Chondrocyte (in vitro differentiated cells): ENCODE measurements at regions not wholly inside any gene's neighbourhood (a gene's known extent, or its start where the extent isn't known, plus 50 kb on each side); places are given as distances from the start of the nearest gene placed in this dataset.

Source experiments
- DNase-seq: peaks from one replicate; pipeline ENCODE4 v3.0.0; 2021; ENCODE audit warnings: mixed read lengths, low spot score
- H3K27ac Mint-ChIP-seq: one replicate; pipeline ENCODE4 v1.8.0; 2021; ENCODE audit warnings: mild to moderate bottlenecking, moderate library complexity, mixed read lengths; ENCODE audit not compliant: unreplicated experiment
- H3K27me3 Mint-ChIP-seq: 2 replicates; pipeline ENCODE4 v1.8.0; 2021; ENCODE audit warnings: low read depth, mixed read lengths
- H3K36me3 Mint-ChIP-seq: 2 replicates; pipeline ENCODE4 v1.8.0; 2021; ENCODE audit warnings: low read depth, mixed read lengths
- H3K4me1 Mint-ChIP-seq: 2 replicates; pipeline ENCODE4 v1.8.0; 2021; ENCODE audit warnings: low read depth, mild to moderate bottlenecking, mixed read lengths
- H3K4me3 Mint-ChIP-seq: one replicate; pipeline ENCODE4 v1.8.0; 2021; ENCODE audit warnings: mild to moderate bottlenecking, moderate library complexity, mixed read lengths; ENCODE audit not compliant: unreplicated experiment
- H3K9me3 Mint-ChIP-seq: 2 replicates; pipeline ENCODE4 v1.8.0; 2021; ENCODE audit warnings: low read depth, mixed read lengths
- TF ChIP-seq, protein P1 (sequence below): fragments of 200-600 bp; sonication (generic); IDR thresholded peaks from 2 replicates; pipeline ENCODE4 v1.5.0; 2021; ENCODE audit warnings: antibody characterized with exemption, mild to moderate bottlenecking, moderate library complexity

DNA sequence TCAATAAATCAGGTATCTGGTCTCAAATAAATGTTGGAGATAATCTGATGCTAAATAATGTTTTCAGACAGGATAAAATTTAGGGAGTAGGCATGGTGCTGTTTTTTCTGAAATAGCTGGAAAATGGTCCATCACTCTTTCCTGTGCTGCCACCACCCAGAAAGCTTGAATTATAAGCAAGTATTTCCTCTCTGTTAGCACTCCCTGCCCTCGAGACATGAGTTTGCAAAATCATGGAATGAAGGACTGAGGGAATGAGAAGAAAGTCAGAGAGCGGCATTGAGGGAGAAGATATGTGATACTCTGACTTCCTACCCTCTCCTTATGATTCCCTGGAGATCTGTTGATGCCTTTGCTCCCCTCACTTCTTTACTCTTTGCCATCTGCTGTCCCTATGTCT lies 1095.7 kb downstream of the IGSF11 start:
- no peaks in the 10 kb centered on the region for H3K27me3 Mint-ChIP-seq
- peaks cover 5% of the 10 kb centered on the region for H3K4me1 Mint-ChIP-seq
- H3K36me3 Mint-ChIP-seq = no peaks in the 10 kb centered on the region
- TF ChIP-seq, protein P1, sequence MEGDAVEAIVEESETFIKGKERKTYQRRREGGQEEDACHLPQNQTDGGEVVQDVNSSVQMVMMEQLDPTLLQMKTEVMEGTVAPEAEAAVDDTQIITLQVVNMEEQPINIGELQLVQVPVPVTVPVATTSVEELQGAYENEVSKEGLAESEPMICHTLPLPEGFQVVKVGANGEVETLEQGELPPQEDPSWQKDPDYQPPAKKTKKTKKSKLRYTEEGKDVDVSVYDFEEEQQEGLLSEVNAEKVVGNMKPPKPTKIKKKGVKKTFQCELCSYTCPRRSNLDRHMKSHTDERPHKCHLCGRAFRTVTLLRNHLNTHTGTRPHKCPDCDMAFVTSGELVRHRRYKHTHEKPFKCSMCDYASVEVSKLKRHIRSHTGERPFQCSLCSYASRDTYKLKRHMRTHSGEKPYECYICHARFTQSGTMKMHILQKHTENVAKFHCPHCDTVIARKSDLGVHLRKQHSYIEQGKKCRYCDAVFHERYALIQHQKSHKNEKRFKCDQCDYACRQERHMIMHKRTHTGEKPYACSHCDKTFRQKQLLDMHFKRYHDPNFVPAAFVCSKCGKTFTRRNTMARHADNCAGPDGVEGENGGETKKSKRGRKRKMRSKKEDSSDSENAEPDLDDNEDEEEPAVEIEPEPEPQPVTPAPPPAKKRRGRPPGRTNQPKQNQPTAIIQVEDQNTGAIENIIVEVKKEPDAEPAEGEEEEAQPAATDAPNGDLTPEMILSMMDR = no peak
- DNase-seq = no peak
- peaks cover 6% of the 10 kb centered on the region for H3K9me3 Mint-ChIP-seq
- H3K27ac Mint-ChIP-seq = no peak overlapping the region
- no peak overlapping the region for H3K4me3 Mint-ChIP-seq

DNA sequence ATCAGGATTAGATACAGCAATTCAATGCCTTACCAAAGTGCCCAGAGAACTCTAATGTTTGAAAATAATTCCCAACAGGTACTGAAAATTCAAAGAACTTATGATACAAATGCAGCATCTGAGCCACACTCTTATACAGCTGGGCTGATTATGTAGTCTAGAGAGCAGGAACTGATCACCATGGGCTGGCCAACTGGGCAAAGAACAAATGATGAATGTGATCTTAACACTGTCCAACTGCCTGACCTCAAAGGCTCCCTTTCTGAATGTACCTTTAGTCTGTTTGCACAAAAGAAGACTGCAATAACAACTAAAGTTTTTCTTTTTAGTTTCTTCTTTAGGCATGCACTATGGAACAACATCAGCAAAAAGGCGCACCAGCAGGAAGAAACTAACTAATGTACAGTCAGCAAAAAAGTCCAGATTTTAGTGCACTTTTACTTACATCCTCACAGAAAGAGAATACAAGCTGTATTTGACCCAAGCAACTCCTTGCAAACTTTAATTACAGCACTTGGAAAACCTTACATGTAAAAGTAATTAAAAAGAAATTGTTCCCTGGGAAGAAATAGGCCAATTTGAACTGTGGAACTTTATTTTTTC lies 1095.1 kb downstream of the IGSF11 start:
- Mint-ChIP-seq H3K9me3 (peaks cover 6% of the 10 kb centered on the region), H3K36me3 (no peaks in the 10 kb centered on the region), H3K27me3 (no peaks in the 10 kb centered on the region), H3K4me3 (no peak overlapping the region), H3K4me1 (peaks cover 5% of the 10 kb centered on the region), H3K27ac (no peak overlapping the region)
- DNase-seq = no peak
- TF ChIP-seq, protein P1 = no peak

DNA sequence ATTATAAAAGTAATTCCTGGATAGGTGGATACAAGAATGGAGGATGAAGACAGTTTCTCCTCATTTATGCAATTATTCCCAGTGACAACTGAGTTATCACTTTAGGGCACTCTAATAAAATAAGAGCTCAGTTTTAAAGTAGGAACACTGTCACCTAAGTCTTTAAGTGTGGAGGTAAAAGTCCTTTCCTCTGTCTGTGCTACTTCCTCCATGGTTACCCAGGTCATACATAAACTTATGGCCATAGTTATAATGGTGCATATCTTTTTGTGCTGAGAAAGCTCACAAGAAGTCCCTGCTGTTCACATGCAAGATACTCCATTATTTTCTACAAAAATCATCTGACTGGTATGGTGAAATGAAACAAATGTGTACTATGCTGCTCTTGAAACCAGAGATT lies 1093.6 kb downstream of the IGSF11 start:
- Mint-ChIP-seq H3K27ac (no peak overlapping the region), H3K9me3 (peaks cover 6% of the 10 kb centered on the region), H3K27me3 (no peaks in the 10 kb centered on the region), H3K4me1 (peaks cover 5% of the 10 kb centered on the region), H3K4me3 (no peak overlapping the region), H3K36me3 (no peaks in the 10 kb centered on the region)
- TF ChIP-seq, protein P1 = no peak
- no peak for DNase-seq

DNA sequence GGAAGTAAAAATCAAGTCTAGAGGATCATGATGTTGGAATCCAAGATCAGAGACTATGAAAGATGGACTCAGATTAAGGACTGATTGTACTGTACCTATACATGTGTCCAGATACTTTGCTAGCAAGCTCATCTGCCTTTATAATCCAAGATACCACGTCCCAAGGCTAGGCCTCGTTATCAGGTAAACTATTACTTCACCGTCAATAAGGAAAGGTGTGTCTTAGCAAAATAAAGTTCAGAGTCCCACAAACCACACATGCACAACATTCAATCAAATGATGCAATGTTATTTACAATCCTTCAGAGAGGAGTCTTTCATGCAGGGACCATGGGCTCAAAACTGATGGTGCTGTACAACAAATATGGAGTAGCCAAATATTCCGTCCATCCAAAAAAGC lies 1092.9 kb downstream of the IGSF11 start:
- peaks cover 5% of the 10 kb centered on the region for H3K4me1 Mint-ChIP-seq
- peaks cover 6% of the 10 kb centered on the region for H3K9me3 Mint-ChIP-seq
- H3K27me3 Mint-ChIP-seq = no peaks in the 10 kb centered on the region
- no peaks in the 10 kb centered on the region for H3K36me3 Mint-ChIP-seq
- no peak overlapping the region for H3K27ac Mint-ChIP-seq
- TF ChIP-seq, protein P1 = no peak
- no peak overlapping the region for H3K4me3 Mint-ChIP-seq
- no peak for DNase-seq

DNA sequence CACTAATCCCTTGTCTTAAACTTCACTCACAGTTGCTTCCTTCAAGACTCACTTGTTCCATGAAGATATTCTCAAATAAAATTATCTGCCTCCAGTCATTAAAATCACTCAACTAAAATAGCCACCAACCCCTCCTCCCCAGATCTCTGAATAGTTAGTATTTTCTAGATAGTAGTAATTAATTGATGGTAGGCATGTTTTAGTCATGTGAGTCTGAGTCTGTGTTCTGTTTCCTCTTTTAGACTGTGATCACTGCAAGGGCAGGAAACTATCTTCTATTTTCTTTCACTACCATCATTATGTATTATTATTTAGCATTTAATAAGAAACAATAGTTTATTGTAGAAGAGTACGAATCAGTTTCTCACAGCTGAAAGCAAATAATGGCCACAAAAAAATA lies 1080.5 kb downstream of the IGSF11 start:
- no peak overlapping the region for H3K27ac Mint-ChIP-seq
- no peak overlapping the region for H3K4me3 Mint-ChIP-seq
- DNase-seq = no peak
- H3K4me1 Mint-ChIP-seq = peaks cover 6% of the 10 kb centered on the region
- H3K36me3 Mint-ChIP-seq = no peaks in the 10 kb centered on the region
- peaks cover 4% of the 10 kb centered on the region for H3K27me3 Mint-ChIP-seq
- TF ChIP-seq, protein P1 = no peak
- H3K9me3 Mint-ChIP-seq = peaks cover under 1% of the 10 kb centered on the region
